ENCODE measurements at regions not wholly inside any gene's neighbourhood (a gene's known extent, or its start where the extent isn't known, plus 50 kb on each side); places are given as distances from the start of the nearest gene placed in this dataset.

GRCh38 chr18:44195394-44196140, 485.1 kb upstream of the SETBP1 start:
- no peak for TF ChIP-seq MAX (IDR thresholded peaks at IDR 0.05; ENCODE audit: low read depth, low read length)
- TF ChIP-seq, protein P1, sequence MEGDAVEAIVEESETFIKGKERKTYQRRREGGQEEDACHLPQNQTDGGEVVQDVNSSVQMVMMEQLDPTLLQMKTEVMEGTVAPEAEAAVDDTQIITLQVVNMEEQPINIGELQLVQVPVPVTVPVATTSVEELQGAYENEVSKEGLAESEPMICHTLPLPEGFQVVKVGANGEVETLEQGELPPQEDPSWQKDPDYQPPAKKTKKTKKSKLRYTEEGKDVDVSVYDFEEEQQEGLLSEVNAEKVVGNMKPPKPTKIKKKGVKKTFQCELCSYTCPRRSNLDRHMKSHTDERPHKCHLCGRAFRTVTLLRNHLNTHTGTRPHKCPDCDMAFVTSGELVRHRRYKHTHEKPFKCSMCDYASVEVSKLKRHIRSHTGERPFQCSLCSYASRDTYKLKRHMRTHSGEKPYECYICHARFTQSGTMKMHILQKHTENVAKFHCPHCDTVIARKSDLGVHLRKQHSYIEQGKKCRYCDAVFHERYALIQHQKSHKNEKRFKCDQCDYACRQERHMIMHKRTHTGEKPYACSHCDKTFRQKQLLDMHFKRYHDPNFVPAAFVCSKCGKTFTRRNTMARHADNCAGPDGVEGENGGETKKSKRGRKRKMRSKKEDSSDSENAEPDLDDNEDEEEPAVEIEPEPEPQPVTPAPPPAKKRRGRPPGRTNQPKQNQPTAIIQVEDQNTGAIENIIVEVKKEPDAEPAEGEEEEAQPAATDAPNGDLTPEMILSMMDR (IDR thresholded peaks at IDR 0.05; ENCODE audit: low read depth, low read length), result no peak
- no peak for TF ChIP-seq MYC (IDR thresholded peaks at IDR 0.05; ENCODE audit: low read depth, low read length)
- no peak for TF ChIP-seq POLR2A (IDR thresholded peaks at IDR 0.05; ENCODE audit: extremely low read depth, insufficient read length)
- H3K4me3 ChIP-seq (ENCODE audit: low read depth, low read length), result no peak overlapping the region
- no peak for DNase-seq (ENCODE audit: low read depth)

GRCh38 chr18:44197832-44198611, 482.7 kb upstream of the SETBP1 start:
- no peak for TF ChIP-seq MYC (IDR thresholded peaks at IDR 0.05; ENCODE audit: low read depth, low read length)
- TF ChIP-seq, protein P1 (IDR thresholded peaks at IDR 0.05; ENCODE audit: low read depth, low read length), result no peak
- no peak for TF ChIP-seq POLR2A (IDR thresholded peaks at IDR 0.05; ENCODE audit: extremely low read depth, insufficient read length)
- no peak for TF ChIP-seq MAX (IDR thresholded peaks at IDR 0.05; ENCODE audit: low read depth, low read length)
- no peak overlapping the region for H3K4me3 ChIP-seq (ENCODE audit: low read depth, low read length)
- DNase-seq (ENCODE audit: low read depth), result no peak

DNA sequence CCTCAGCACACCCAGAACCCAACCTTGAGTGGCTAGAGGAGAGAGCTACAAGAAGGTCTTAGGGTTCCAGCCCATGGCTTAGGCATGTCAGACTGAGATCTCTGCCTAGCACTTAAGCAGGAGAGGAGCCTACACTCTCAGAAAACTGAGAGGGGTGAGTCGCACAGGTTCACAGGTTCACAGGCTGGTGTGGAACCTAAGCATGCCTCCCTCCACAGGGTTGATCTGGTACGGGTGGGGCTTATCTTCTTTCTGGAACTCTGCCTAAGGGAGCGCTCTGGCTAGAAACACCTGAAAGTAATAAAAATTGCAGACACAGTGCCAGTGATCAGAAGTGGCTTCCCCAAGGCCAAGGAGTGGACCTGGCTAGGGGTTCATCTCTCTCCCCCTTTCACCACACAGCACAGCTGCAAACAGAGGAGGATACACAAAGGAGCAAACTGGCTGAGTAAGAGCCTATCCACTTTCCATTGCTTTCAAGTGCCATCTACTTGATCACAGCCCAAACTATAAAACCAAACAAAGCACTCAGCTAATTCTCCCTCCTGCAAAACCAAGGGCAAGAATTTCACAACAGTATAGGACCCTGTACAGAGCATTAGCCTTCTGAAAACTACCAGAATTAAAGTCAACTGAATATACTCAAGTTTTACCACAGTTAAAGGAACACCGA, 481.9 kb upstream of the SETBP1 start:
- TF ChIP-seq MAX (IDR thresholded peaks at IDR 0.05; ENCODE audit: low read depth, low read length) (no peak), MYC (IDR thresholded peaks at IDR 0.05; ENCODE audit: low read depth, low read length) (no peak), POLR2A (IDR thresholded peaks at IDR 0.05; ENCODE audit: extremely low read depth, insufficient read length) (no peak)
- TF ChIP-seq, protein P1 (IDR thresholded peaks at IDR 0.05; ENCODE audit: low read depth, low read length), result no peak
- DNase-seq (ENCODE audit: low read depth), result no peak
- no peak overlapping the region for H3K4me3 ChIP-seq (ENCODE audit: low read depth, low read length)

DNA sequence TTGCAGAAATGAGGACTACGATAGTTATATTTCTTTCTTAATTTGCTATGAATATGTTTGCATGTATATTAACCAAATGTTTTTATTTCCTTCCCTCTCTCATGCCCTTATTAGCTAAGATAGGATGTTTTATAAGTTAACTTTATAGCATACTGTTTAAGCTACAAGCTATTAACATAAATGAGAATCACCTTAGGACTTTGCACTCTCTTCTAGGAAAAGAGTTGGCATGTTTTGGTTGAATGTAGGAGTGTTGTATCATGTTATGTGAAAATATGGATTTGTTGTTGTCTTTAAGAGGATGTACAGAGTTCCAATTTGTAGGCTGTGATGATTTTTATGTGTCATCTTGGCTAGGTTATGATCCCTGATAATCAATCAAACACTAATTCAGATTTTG, 467.4 kb upstream of the SETBP1 start:
- DNase-seq (ENCODE audit: low read depth), result no peak
- no peak overlapping the region for H3K4me3 ChIP-seq (ENCODE audit: low read depth, low read length)
- no peak for TF ChIP-seq MYC (IDR thresholded peaks at IDR 0.05; ENCODE audit: low read depth, low read length)

GRCh38 chr18:44214396-44214795, 466.3 kb upstream of the SETBP1 start:
- DNase-seq (ENCODE audit: low read depth), result no peak
- H3K4me3 ChIP-seq (ENCODE audit: low read depth, low read length), result no peak overlapping the region
- TF ChIP-seq MAX (IDR thresholded peaks at IDR 0.05; ENCODE audit: low read depth, low read length) (no peak), POLR2A (IDR thresholded peaks at IDR 0.05; ENCODE audit: extremely low read depth, insufficient read length) (no peak), MYC (IDR thresholded peaks at IDR 0.05; ENCODE audit: low read depth, low read length) (no peak)
- TF ChIP-seq, protein P1 (IDR thresholded peaks at IDR 0.05; ENCODE audit: low read depth, low read length), result no peak

DNA sequence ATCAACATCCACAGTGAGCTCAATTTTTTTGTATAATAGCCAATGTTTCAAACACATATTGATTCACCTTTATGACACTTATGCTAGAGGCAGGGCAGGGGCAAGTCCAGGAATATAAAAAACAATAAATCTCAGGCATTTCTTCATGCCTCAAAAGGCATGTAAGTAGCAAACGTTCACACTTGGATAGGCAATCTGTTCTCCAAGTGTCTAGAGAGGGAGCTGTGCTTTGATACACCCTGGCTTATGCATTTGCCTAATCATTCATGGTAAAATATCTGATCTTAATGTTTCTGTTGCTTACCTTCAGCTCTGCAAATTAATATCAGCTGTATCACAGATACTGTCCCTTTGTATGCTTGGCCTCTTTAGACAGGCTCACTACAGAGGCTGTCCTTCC, 464.5 kb upstream of the SETBP1 start:
- no peak for DNase-seq (ENCODE audit: low read depth)
- TF ChIP-seq MAX (IDR thresholded peaks at IDR 0.05; ENCODE audit: low read depth, low read length), result no peak
- no peak for TF ChIP-seq MYC (IDR thresholded peaks at IDR 0.05; ENCODE audit: low read depth, low read length)
- TF ChIP-seq, protein P1 (IDR thresholded peaks at IDR 0.05; ENCODE audit: low read depth, low read length), result no peak
- H3K4me3 ChIP-seq (ENCODE audit: low read depth, low read length), result no peak overlapping the region
